Esophagus squamous epithelium (tissue), 4 donors: ENCODE measurements at regions not wholly inside any gene's neighbourhood (a gene's known extent, or its start where the extent isn't known, plus 50 kb on each side); places are given as distances from the start of the nearest gene placed in this dataset.

Source experiments
- POLR2A ChIP-seq, 4 donors: fragments of 450-650 bp; IDR thresholded peaks; one replicate each; pipeline ENCODE4 v1.6.1; 2017; ENCODE audit warnings: antibody characterized with exemption in 4 of 4, mild to moderate bottlenecking in 4 of 4, moderate library complexity in 3 of 4
- TF ChIP-seq, protein P1 (sequence below), 6 experiments: fragments of 450-650 bp in 4 of 6; fragments of 200-600 bp in 2 of 6; sonication (generic) in 2 of 6; IDR thresholded peaks; one replicate each; pipeline ENCODE4 v1.5.1; 2016 to 2019; ENCODE audit warnings: antibody characterized with exemption in 6 of 6, mild to moderate bottlenecking in 4 of 6, moderate library complexity in 4 of 6

DNA sequence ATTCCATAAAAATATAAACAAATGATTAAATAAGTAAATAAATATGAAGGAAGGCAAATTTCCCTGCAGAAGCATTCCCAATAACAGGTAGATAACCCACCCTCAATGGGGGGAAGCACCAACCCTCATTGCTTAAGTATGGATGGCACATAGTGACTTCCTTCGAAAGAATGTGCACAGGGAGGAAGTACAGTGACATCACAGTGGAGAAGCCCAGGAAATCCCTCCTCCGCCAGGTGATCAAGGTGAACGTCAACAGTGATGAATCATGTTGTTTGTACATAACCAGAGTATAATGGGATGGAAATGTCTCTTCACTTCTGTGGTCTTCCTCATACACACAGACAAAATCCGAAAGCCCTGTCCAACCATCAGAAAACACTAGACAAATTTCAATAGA, 267.9 kb downstream of the THBS2 start:
- TF ChIP-seq, protein P1, sequence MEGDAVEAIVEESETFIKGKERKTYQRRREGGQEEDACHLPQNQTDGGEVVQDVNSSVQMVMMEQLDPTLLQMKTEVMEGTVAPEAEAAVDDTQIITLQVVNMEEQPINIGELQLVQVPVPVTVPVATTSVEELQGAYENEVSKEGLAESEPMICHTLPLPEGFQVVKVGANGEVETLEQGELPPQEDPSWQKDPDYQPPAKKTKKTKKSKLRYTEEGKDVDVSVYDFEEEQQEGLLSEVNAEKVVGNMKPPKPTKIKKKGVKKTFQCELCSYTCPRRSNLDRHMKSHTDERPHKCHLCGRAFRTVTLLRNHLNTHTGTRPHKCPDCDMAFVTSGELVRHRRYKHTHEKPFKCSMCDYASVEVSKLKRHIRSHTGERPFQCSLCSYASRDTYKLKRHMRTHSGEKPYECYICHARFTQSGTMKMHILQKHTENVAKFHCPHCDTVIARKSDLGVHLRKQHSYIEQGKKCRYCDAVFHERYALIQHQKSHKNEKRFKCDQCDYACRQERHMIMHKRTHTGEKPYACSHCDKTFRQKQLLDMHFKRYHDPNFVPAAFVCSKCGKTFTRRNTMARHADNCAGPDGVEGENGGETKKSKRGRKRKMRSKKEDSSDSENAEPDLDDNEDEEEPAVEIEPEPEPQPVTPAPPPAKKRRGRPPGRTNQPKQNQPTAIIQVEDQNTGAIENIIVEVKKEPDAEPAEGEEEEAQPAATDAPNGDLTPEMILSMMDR (IDR thresholded peaks at IDR 0.05) = no peak
- TF ChIP-seq POLR2A (IDR thresholded peaks at IDR 0.05) = no peak
